Endometrium (tissue), 2 donors: ENCODE measurements at regions not wholly inside any gene's neighbourhood (a gene's known extent, or its start where the extent isn't known, plus 50 kb on each side); places are given as distances from the start of the nearest gene placed in this dataset.

Source experiments
- FAIRE-seq: peaks from 2 replicates; lab custom pipeline; 2012; peaks lifted over from hg19 to GRCh38; lab: Jason Lieb, UNC
- donor health status: control.
- donor health status: control.

- peak; percentile 15 for FAIRE-seq
Measured at GRCh38 chr3:79542-79941, 117.0 kb upstream of the CHL1 start.

- no peak for FAIRE-seq
Measured at GRCh38 chr3:82508-82907, 114.1 kb upstream of the CHL1 start.

- no peak for FAIRE-seq
Measured at GRCh38 chr3:83096-83495, 113.5 kb upstream of the CHL1 start.

- no peak for FAIRE-seq
Measured at GRCh38 chr3:85180-85579, 111.4 kb upstream of the CHL1 start.

GRCh38 chr3:88267-88666 is 108.3 kb upstream of the CHL1 start:
- FAIRE-seq, result no peak

- FAIRE-seq, result no peak
Measured at GRCh38 chr3:93746-94145, 102.8 kb upstream of the CHL1 start.

GRCh38 chr3:96259-96658 is 100.3 kb upstream of the CHL1 start:
- FAIRE-seq, result no peak

- FAIRE-seq, result no peak
Measured at GRCh38 chr3:97417-98258, 98.9 kb upstream of the CHL1 start.

GRCh38 chr3:98259-98654 is 98.3 kb upstream of the CHL1 start:
- no peak for FAIRE-seq

- no peak for FAIRE-seq
Measured at GRCh38 chr3:99506-99905, 97.1 kb upstream of the CHL1 start.

GRCh38 chr3:102484-102883 is 94.1 kb upstream of the CHL1 start:
- FAIRE-seq, result no peak

- FAIRE-seq, result no peak
Measured at GRCh38 chr3:103991-104390, 92.6 kb upstream of the CHL1 start.

- FAIRE-seq, result no peak
Measured at GRCh38 chr3:105585-105984, 91.0 kb upstream of the CHL1 start.

- no peak for FAIRE-seq
Measured at GRCh38 chr3:106619-107018, 89.9 kb upstream of the CHL1 start.

- FAIRE-seq, result no peak
Measured at GRCh38 chr3:111143-112069, 85.2 kb upstream of the CHL1 start.

- FAIRE-seq, result no peak
Measured at GRCh38 chr3:112773-113172, 83.8 kb upstream of the CHL1 start.

- FAIRE-seq, result no peak
Measured at GRCh38 chr3:118666-119065, 77.9 kb upstream of the CHL1 start.

- no peak for FAIRE-seq
Measured at GRCh38 chr3:123341-123740, 73.2 kb upstream of the CHL1 start.

GRCh38 chr3:124557-125179 is 71.9 kb upstream of the CHL1 start:
- FAIRE-seq, result no peak

GRCh38 chr3:128515-129172 is 67.9 kb upstream of the CHL1 start:
- no peak for FAIRE-seq

GRCh38 chr3:131151-131888 is 65.2 kb upstream of the CHL1 start:
- FAIRE-seq, result no peak

GRCh38 chr3:132378-132777 is 64.2 kb upstream of the CHL1 start:
- FAIRE-seq, result no peak
